Central memory CD8-positive, alpha-beta T cell (primary cell): ENCODE measurements at regions not wholly inside any gene's neighbourhood (a gene's known extent, or its start where the extent isn't known, plus 50 kb on each side); places are given as distances from the start of the nearest gene placed in this dataset.

Source experiments
- ATAC-seq: fragments of 150-1000 bp; cut with Tn5 transposase; replicated peaks from 2 replicates; pipeline ENCODE4 v1.10.0; 2022; ENCODE audit warnings: mild to moderate bottlenecking, moderate FRiP score, moderate number of reproducible peaks; ENCODE audit not compliant: poor library complexity, severe bottlenecking; ENCODE audit errors: extremely low read depth
- DNase-seq, 2 donors: peaks; one replicate each; pipeline ENCODE4 v3.0.0; 2021; ENCODE audit warnings: low spot score in 2 of 2
- H3K27ac Mint-ChIP-seq: one replicate; pipeline ENCODE4 v1.8.0; 2022; ENCODE audit warnings: low read depth, mild to moderate bottlenecking, moderate library complexity, mixed read lengths
- H3K27me3 Mint-ChIP-seq: one replicate; pipeline ENCODE4 v1.8.0; 2022; ENCODE audit warnings: mixed read lengths
- H3K36me3 Mint-ChIP-seq: one replicate; pipeline ENCODE4 v1.8.0; 2022; ENCODE audit warnings: mild to moderate bottlenecking, moderate library complexity, mixed read lengths; ENCODE audit not compliant: insufficient read depth
- H3K4me1 Mint-ChIP-seq: one replicate; pipeline ENCODE4 v1.8.0; 2022; ENCODE audit warnings: mixed read lengths
- H3K4me3 Mint-ChIP-seq: one replicate; pipeline ENCODE4 v1.8.0; 2022; ENCODE audit warnings: mild to moderate bottlenecking, moderate library complexity, mixed read lengths
- H3K9me3 Mint-ChIP-seq: one replicate; pipeline ENCODE4 v1.8.0; 2022; ENCODE audit warnings: mixed read lengths

DNA sequence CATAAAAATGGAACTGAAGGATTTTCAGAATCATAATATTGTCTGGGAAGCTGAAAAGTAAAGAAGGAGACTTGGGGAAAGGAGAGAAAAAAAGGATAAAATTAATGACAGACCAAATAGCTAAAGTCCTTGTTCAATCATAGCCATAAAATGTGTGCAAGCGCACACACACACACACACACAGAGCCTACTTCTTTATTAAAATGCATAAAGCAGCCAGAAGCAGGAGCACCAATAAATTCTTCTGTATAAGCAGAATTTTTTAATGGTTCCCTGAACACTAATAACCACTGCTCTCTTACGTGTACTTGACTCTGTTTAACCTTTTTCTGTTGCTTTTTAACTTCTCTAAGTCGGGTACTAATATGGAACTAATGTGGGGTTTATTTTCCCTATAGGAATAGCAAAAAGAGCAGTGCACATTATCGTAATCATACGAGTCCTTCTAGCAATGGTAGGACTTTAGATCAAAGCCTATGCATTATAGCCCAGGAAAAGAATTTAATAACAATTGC lies 131.0 kb upstream of the PSMD7 start:
- no peak overlapping the region for H3K27ac Mint-ChIP-seq
- DNase-seq, result no peak
- H3K4me3 Mint-ChIP-seq, result no peak overlapping the region
- no peaks in the 10 kb centered on the region for H3K36me3 Mint-ChIP-seq
- peaks cover 15% of the 10 kb centered on the region for H3K9me3 Mint-ChIP-seq
- H3K27me3 Mint-ChIP-seq, result no peaks in the 10 kb centered on the region
- no peak for ATAC-seq
- no peaks in the 10 kb centered on the region for H3K4me1 Mint-ChIP-seq

DNA sequence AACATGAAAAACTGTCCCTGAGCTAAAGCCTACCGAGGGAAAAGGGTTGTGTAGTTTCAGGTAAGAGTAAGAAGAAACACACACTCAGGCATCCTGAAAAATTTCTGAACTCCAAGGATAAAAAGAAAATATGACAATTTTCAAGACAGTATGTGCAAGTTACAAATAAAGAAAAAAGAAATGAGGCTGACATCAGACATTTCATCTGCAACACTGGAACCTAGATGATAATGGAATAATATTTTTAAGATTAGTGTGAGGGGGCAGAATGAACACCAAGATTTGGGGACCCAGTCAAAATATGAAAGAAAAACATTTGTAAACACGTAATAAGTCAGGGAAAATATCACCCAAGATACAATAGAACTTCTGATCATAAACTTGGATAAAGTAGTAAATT lies 135.9 kb upstream of the PSMD7 start:
- H3K36me3 Mint-ChIP-seq, result no peaks in the 10 kb centered on the region
- no peak for ATAC-seq

DNA sequence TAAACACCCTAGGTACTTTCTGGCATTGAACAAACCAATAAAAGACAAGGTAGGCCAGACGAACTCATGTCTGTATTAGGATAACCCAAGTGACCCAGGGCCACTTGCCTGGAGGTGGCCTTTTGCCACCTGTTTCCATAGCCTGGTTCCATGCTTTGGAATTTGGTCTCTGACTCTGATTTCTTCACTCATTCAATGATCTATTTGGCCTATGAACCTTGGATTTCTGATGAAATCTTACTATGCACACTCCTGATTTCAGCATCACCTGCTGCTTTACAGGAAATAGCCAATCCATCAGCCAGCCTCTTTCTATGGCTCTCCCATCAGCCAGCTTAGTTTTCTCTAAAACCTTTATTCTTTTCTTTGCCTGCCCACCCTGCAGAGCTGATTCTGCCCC lies 142.8 kb upstream of the PSMD7 start:
- no peaks in the 10 kb centered on the region for H3K36me3 Mint-ChIP-seq
- ATAC-seq (no peak), DNase-seq (no peak)
- no peaks in the 10 kb centered on the region for H3K4me1 Mint-ChIP-seq
- H3K27me3 Mint-ChIP-seq, result peaks cover 17% of the 10 kb centered on the region
- no peak overlapping the region for H3K27ac Mint-ChIP-seq
- peaks cover 4% of the 10 kb centered on the region for H3K9me3 Mint-ChIP-seq
- H3K4me3 Mint-ChIP-seq, result no peak overlapping the region

More for the DNA sequence above, 135.9 kb upstream of the PSMD7 start:
- H3K9me3 Mint-ChIP-seq, result peaks cover 21% of the 10 kb centered on the region
- no peaks in the 10 kb centered on the region for H3K27me3 Mint-ChIP-seq
- no peak for DNase-seq
- H3K4me3 Mint-ChIP-seq, result no peak overlapping the region
- H3K27ac Mint-ChIP-seq, result no peak overlapping the region
- H3K4me1 Mint-ChIP-seq, result no peaks in the 10 kb centered on the region

DNA sequence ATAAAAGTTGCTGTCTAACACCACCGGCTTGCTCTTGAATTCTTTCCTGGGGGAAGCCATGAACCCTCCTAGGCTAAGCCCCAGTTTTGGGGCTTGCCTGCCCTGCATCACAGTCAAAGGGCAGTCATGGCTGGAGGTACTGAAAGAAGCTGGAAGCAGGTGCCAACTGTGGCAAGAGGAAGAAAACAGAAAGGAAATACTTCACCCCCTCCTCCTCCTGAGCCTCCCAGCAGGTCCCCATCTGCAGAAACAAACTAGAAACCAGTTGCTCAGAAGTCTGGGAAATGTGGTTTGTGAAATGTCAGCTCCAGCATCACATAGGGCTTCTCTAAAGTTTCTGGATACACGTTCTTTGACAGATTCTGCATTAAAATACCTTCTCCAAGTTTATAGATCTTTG lies 150.0 kb upstream of the PSMD7 start:
- DNase-seq (no peak), ATAC-seq (no peak)
- Mint-ChIP-seq H3K4me1 (no peaks in the 10 kb centered on the region), H3K27ac (no peak overlapping the region), H3K36me3 (no peaks in the 10 kb centered on the region), H3K4me3 (no peak overlapping the region), H3K9me3 (no peaks in the 10 kb centered on the region), H3K27me3 (no peaks in the 10 kb centered on the region)

DNA sequence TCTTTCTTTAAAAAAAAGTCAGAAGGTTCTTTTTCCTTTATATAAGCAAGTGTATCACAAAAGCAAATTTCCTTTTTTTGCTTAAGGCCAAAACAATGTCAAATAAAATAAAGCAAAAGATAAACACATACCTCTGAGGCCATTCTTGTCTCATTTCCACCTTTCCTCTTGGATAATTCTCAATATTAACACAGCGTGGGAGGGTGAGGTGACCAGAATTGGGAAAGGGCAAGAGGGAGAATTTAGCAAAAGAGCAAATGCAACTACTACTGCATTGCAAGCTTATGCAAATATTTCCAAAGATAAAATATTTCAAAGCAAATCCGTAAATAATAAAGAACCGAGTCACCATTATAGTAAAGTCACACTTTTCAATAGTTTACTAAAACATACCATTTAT lies 153.4 kb upstream of the PSMD7 start:
- no peaks in the 10 kb centered on the region for H3K4me1 Mint-ChIP-seq
- H3K27me3 Mint-ChIP-seq, result no peaks in the 10 kb centered on the region
- no peak overlapping the region for H3K4me3 Mint-ChIP-seq
- H3K9me3 Mint-ChIP-seq, result peaks cover 6% of the 10 kb centered on the region
- ATAC-seq (no peak), DNase-seq (no peak)
- H3K36me3 Mint-ChIP-seq, result no peaks in the 10 kb centered on the region
- H3K27ac Mint-ChIP-seq, result no peak overlapping the region

DNA sequence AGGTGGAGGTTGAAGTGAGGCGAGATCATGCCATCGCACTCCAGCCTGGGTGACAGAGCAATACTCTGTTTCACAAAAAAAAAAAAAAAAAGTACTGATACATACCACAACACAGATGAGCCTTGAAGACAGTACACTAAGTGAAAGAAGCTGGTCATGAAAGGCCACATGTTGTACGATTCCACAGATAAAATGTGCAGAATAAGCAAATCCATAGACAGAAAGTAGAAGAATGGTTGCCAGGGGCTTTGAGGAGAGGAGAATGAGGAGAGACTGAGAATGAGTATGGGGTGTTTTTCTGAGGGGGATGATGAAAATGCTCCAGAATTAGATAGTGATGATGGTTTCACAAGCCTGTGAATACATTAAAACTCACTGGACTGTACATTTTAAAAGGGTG lies 155.6 kb upstream of the PSMD7 start:
- DNase-seq (no peak), ATAC-seq (no peak)
- no peaks in the 10 kb centered on the region for H3K4me1 Mint-ChIP-seq
- no peak overlapping the region for H3K4me3 Mint-ChIP-seq
- H3K9me3 Mint-ChIP-seq, result peaks cover 6% of the 10 kb centered on the region
- H3K27ac Mint-ChIP-seq, result no peak overlapping the region
- no peaks in the 10 kb centered on the region for H3K27me3 Mint-ChIP-seq
- no peaks in the 10 kb centered on the region for H3K36me3 Mint-ChIP-seq

DNA sequence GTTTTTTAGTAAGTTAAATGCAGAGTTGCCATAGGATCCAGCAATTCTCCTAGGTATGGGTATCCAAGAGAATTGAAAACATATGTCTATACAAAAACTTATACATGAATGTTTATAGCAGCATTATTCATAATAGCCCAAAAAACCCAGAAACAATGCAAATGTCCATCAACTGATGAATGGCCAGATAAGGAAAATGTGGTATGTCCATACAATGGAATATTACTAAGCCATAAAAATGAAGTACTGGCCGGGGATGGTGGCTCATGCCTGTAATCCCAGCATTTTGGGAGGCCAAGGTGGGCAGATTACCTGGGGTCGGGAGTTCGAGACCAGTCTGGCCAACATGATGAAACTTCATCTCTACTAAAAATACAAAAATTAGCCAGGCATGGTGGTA lies 156.1 kb upstream of the PSMD7 start:
- Mint-ChIP-seq H3K36me3 (no peaks in the 10 kb centered on the region), H3K27me3 (no peaks in the 10 kb centered on the region), H3K4me3 (no peak overlapping the region), H3K27ac (no peak overlapping the region), H3K4me1 (no peaks in the 10 kb centered on the region), H3K9me3 (peaks cover 6% of the 10 kb centered on the region)
- DNase-seq (no peak), ATAC-seq (no peak)

DNA sequence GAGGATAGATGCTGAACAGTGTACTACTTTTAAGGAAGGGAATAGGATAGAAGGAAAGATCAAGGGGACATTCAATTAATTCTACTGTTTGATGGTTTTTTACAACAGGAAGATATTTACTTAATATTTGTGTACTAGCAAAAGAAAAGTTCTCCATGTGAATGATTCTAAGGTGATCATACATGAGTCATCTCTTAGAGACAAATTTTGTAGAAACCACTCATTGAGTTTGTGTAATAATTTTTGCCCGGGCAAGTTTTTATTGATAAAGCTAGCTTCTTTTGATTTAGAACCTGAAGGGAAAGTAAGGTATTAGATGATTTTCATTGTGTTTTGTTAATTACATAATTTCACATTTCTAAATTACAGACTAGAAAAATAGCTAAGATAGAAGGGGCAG lies 172.8 kb upstream of the PSMD7 start:
- Mint-ChIP-seq H3K36me3 (no peaks in the 10 kb centered on the region), H3K27ac (no peak overlapping the region), H3K4me1 (no peaks in the 10 kb centered on the region), H3K27me3 (no peaks in the 10 kb centered on the region), H3K9me3 (peaks cover 6% of the 10 kb centered on the region), H3K4me3 (no peak overlapping the region)
- no peak for ATAC-seq
- DNase-seq, result no peak

DNA sequence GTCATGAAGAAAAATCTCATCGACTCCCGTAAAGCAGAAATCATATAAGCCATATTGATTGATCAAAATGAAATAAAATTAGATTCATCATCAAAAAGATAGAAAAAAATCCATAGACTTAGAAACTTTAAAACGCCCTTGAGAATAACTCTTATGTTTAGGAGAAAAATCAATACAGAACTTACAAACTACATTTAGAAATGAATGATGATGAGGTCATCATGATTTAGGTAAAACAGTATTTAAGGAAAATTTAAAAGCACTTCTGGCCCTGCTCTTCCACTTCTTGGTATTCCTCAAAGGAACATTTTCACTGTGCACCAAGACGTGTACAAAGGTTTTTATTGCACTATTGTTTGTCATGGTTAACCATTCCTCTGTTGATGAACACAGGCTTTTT lies 173.4 kb upstream of the PSMD7 start:
- H3K9me3 Mint-ChIP-seq, result peaks cover 6% of the 10 kb centered on the region
- no peak overlapping the region for H3K27ac Mint-ChIP-seq
- H3K4me3 Mint-ChIP-seq, result no peak overlapping the region
- no peak for DNase-seq
- no peaks in the 10 kb centered on the region for H3K36me3 Mint-ChIP-seq
- no peaks in the 10 kb centered on the region for H3K4me1 Mint-ChIP-seq
- no peaks in the 10 kb centered on the region for H3K27me3 Mint-ChIP-seq
- ATAC-seq, result no peak

DNA sequence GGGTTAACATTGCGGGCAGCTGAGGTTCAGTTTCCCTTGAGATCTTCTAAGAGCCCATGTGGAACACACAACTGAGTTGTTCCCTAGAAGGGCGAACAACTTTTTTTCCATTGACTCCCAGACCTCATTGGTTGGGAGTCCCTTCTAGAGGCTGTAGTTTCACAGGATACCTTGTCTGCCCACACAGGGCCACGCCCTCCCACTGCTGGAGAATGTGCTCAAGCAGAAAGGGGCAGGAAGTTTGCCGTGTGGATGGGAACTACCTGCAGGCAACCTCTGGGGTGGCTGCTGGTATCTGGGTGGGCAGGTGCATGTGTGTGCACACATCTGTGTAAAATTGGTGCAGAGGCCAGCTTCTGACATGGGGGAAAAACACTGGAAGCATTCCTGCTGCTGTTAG lies 178.8 kb upstream of the PSMD7 start:
- Mint-ChIP-seq H3K4me3 (no peak overlapping the region), H3K4me1 (no peaks in the 10 kb centered on the region), H3K9me3 (no peaks in the 10 kb centered on the region), H3K27ac (no peak overlapping the region), H3K36me3 (no peaks in the 10 kb centered on the region), H3K27me3 (no peaks in the 10 kb centered on the region)
- DNase-seq, result no peak
- no peak for ATAC-seq

DNA sequence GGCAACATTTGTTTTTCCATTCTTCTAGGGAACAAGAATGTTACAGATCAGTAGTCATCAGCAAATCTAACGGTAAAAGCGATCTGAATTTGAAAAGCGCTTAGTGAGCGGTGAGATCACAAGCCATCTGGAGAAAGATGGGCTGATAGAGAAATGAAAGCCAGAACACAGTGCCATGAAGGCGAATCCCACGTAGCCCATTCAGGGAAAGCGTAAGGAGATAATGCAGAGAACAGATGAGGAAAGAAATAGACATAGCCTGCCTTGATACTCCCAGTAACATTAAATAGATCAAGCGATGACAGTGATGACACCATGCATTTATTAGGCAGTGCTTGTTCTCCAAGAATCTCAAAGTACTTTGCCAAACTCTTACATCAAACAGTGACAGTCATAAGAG lies 183.1 kb upstream of the PSMD7 start:
- Mint-ChIP-seq H3K9me3 (no peaks in the 10 kb centered on the region), H3K4me3 (no peak overlapping the region), H3K36me3 (no peaks in the 10 kb centered on the region), H3K27ac (no peak overlapping the region), H3K4me1 (no peaks in the 10 kb centered on the region), H3K27me3 (no peaks in the 10 kb centered on the region)
- DNase-seq, result no peak
- ATAC-seq, result no peak

DNA sequence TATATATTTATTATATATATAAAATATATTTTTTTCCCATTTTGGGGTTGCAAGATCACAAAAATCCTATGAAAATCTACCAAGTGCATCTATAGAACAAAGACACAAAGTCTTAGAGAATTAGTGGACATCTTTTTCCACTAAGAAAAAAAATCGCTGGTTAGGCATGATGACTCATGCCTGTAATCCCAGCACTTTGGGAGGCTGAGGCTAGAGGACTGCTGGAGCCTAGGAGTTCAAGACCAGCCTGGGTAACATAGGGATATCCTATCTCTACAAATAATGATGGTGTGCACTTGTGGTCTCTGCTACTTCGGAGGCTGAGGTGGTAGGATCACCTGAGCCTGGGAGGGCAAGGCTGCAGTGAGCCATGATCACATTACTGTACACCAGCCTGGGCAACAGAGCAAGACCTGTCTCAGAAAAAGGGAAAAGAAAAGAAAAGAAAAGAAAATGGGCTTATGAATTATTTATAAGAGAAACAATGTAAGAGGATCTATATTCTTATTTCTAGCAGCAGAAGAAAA lies 185.1 kb upstream of the PSMD7 start:
- no peak overlapping the region for H3K4me3 Mint-ChIP-seq
- H3K4me1 Mint-ChIP-seq, result peaks cover 10% of the 10 kb centered on the region
- ATAC-seq, result no peak
- DNase-seq, result no peak
- no peaks in the 10 kb centered on the region for H3K9me3 Mint-ChIP-seq
- H3K27ac Mint-ChIP-seq, result no peak overlapping the region
- H3K36me3 Mint-ChIP-seq, result no peaks in the 10 kb centered on the region
- no peaks in the 10 kb centered on the region for H3K27me3 Mint-ChIP-seq

DNA sequence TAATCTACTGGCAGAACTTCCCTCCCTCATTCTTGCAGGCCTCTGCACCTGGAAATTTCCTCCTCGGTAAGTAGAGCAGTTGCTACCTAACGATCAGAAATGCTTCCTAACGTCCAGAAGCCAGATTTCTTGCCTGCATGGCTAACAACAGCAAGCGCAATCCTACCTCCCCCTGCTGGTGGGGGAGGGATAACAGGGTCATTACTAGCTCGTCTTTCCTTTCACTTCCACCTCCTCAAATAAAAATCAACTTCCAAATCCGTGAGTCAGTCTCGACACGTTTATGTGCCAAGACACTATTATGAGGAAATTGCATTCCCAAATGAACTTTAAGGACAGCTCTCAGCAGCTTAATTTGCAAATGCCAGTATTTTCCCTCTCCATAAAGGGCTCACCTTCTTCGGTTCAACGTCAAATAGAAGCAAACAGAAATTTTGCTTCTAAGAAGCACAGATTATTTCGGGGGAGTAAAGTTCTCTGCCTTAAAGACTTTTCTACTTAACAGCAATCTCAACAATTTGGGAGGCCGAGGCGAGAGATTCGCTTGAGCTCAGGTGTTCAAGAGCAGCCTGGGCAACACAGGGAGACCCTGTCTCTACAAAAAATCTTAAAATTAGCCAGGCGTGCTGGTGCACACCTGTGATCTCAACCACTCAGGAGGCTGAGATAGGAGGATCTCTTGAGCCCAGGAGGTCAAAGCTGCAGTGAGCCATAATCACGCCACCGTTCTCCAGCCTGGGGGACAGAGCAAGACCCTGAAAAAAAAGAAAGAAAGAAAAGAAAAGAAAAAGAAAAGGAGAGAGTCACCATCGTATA lies 188.6 kb upstream of the PSMD7 start:
- no peaks in the 10 kb centered on the region for H3K36me3 Mint-ChIP-seq
- peak overlapping the region; percentile 54 for H3K27ac Mint-ChIP-seq
- no peaks in the 10 kb centered on the region for H3K9me3 Mint-ChIP-seq
- ATAC-seq (no peak), DNase-seq (no peak)
- H3K4me3 Mint-ChIP-seq, result no peak overlapping the region
- H3K27me3 Mint-ChIP-seq, result no peaks in the 10 kb centered on the region
- H3K4me1 Mint-ChIP-seq, result peaks cover 10% of the 10 kb centered on the region
